HAP-1 (cell line): ENCODE measurements at regions not wholly inside any gene's neighbourhood (a gene's known extent, or its start where the extent isn't known, plus 50 kb on each side); places are given as distances from the start of the nearest gene placed in this dataset.
A peak's percentile ranks its signal among the peaks of the same experiment; 100 is the strongest.

Experiments used
- DNase-seq, 2 experiments: peaks; one replicate each; pipeline ENCODE4 v3.0.0-alpha.2; 2016 to 2020; ENCODE audit warnings: low spot score in 2 of 2
- H3K27me3 ChIP-seq: fragments of 250-450 bp; sonication (Bioruptor Pico); 2 replicates; pipeline ENCODE4 v1.5.1; 2020; ENCODE audit warnings: low read depth, mild to moderate bottlenecking, moderate library complexity
- H3K36me3 ChIP-seq: fragments of 250-450 bp; sonication (Bioruptor Pico); replicated peaks from 2 replicates; pipeline ENCODE4 v1.5.1; 2020; ENCODE audit warnings: mild to moderate bottlenecking
- H3K4me1 ChIP-seq: fragments of 250-450 bp; sonication (Bioruptor Pico); 2 replicates; pipeline ENCODE4 v1.5.1; 2020; ENCODE audit warnings: mild to moderate bottlenecking
- H3K4me3 ChIP-seq: fragments of 250-450 bp; sonication (Bioruptor Pico); 2 replicates; pipeline ENCODE4 v1.5.1; 2020; ENCODE audit warnings: mild to moderate bottlenecking, moderate library complexity
- H3K9me3 ChIP-seq: fragments of 250-450 bp; sonication (Bioruptor Pico); 2 replicates; pipeline ENCODE4 v1.5.1; 2020; ENCODE audit warnings: mild to moderate bottlenecking, moderate library complexity
- in situ Hi-C: fragments of 300-500 bp; cut with MboI; formaldehyde crosslinking; loops from 3 replicates; pipeline ENCODE4 v1.14.3; 2020; ENCODE audit warnings: low sequenced_read_pairs, inconsistent platforms, mixed read lengths

- Histone ChIP-seq H3K36me3 (no peaks in the 10 kb centered on the region), H3K27me3 (no peaks in the 10 kb centered on the region), H3K4me3 (no peak overlapping the region), H3K4me1 (no peaks in the 10 kb centered on the region), H3K9me3 (no peaks in the 10 kb centered on the region)
- in situ Hi-C loops: no loop called here
- DNase-seq: no peak
These were observed 123.2 kb downstream of the RMI1 start for GRCh38 chr9:84103651-84104377.

GRCh38 chr9:84107081-84107480 is 126.5 kb downstream of the RMI1 start:
- no peaks in the 10 kb centered on the region for H3K9me3 ChIP-seq

GRCh38 chr9:84107995-84108394 is 127.4 kb downstream of the RMI1 start:
- no peaks in the 10 kb centered on the region for H3K36me3 ChIP-seq
- H3K27me3 ChIP-seq: no peaks in the 10 kb centered on the region
- H3K9me3 ChIP-seq: no peaks in the 10 kb centered on the region
- in situ Hi-C loops: no loop called here
- no peak overlapping the region for H3K4me3 ChIP-seq
- no peak for DNase-seq
- no peaks in the 10 kb centered on the region for H3K4me1 ChIP-seq

More at GRCh38 chr9:84107081-84107480, 126.5 kb downstream of the RMI1 start:
- in situ Hi-C loops: no loop called here
- Histone ChIP-seq H3K36me3 (no peaks in the 10 kb centered on the region), H3K4me3 (no peak overlapping the region), H3K27me3 (no peaks in the 10 kb centered on the region), H3K4me1 (no peaks in the 10 kb centered on the region)
- DNase-seq: no peak

- H3K9me3 ChIP-seq: 0 out of 2 replicates have a peak, but pooled peaks cover 2% of the 10 kb centered on the region
- no peaks in the 10 kb centered on the region for H3K36me3 ChIP-seq
- H3K4me3 ChIP-seq: no peak overlapping the region
- no peak for DNase-seq
- peaks cover 3% of the 10 kb centered on the region; the same call in 1 of the 2 replicates for H3K27me3 ChIP-seq
- in situ Hi-C loops: no loop called here
- H3K4me1 ChIP-seq: no peaks in the 10 kb centered on the region
These were observed 131.1 kb downstream of the RMI1 start for GRCh38 chr9:84111726-84112125.

GRCh38 chr9:84121991-84122523 is 141.5 kb downstream of the RMI1 start:
- Histone ChIP-seq H3K4me3 (no peak overlapping the region), H3K9me3 (no peaks in the 10 kb centered on the region), H3K36me3 (no peaks in the 10 kb centered on the region), H3K4me1 (peaks cover 25% of the 10 kb centered on the region), H3K27me3 (no peaks in the 10 kb centered on the region)
- in situ Hi-C loops: no loop called here
- peak; percentile 67 to 96 for DNase-seq

- in situ Hi-C loops: no loop called here
These were observed 142.0 kb downstream of the RMI1 start for GRCh38 chr9:84122572-84122971.

GRCh38 chr9:84123648-84124406 is 143.2 kb downstream of the RMI1 start:
- Histone ChIP-seq H3K4me3 (no peak overlapping the region), H3K9me3 (no peaks in the 10 kb centered on the region), H3K36me3 (no peaks in the 10 kb centered on the region), H3K4me1 (peaks cover 25% of the 10 kb centered on the region), H3K27me3 (no peaks in the 10 kb centered on the region)
- in situ Hi-C loops: no loop called here
- DNase-seq: no peak

More at GRCh38 chr9:84122572-84122971, 142.0 kb downstream of the RMI1 start:
- no peak for DNase-seq
- Histone ChIP-seq H3K9me3 (no peaks in the 10 kb centered on the region), H3K4me3 (no peak overlapping the region), H3K27me3 (no peaks in the 10 kb centered on the region), H3K36me3 (no peaks in the 10 kb centered on the region), H3K4me1 (peaks cover 25% of the 10 kb centered on the region)

- in situ Hi-C loops: loop anchor here (25.0 kb wide), 1 partner anchor 112 kb away; no protein-coding TSS in a partner anchor
- no peaks in the 10 kb centered on the region for H3K27me3 ChIP-seq
- H3K36me3 ChIP-seq: no peaks in the 10 kb centered on the region
- H3K9me3 ChIP-seq: no peaks in the 10 kb centered on the region
- H3K4me3 ChIP-seq: no peak overlapping the region
- no peak for DNase-seq
- H3K4me1 ChIP-seq: peaks cover 25% of the 10 kb centered on the region
These were observed 144.4 kb downstream of the RMI1 start for GRCh38 chr9:84125046-84125445.

GRCh38 chr9:84129529-84129928 is 148.9 kb downstream of the RMI1 start:
- H3K4me1 ChIP-seq: peaks cover 7% of the 10 kb centered on the region
- no peaks in the 10 kb centered on the region for H3K27me3 ChIP-seq
- no peaks in the 10 kb centered on the region for H3K36me3 ChIP-seq
- no peaks in the 10 kb centered on the region for H3K9me3 ChIP-seq
- in situ Hi-C loops: loop anchor here (25.0 kb wide), 1 partner anchor 108 kb away; no protein-coding TSS in a partner anchor
- DNase-seq: no peak
- no peak overlapping the region for H3K4me3 ChIP-seq

GRCh38 chr9:84136119-84136868 is 155.7 kb downstream of the RMI1 start:
- in situ Hi-C loops: loop anchor here (25.0 kb wide), 1 partner anchor 101 kb away; no protein-coding TSS in a partner anchor
- H3K4me1 ChIP-seq: peaks cover 15% of the 10 kb centered on the region
- no peak for DNase-seq
- no peak overlapping the region for H3K4me3 ChIP-seq
- H3K9me3 ChIP-seq: no peaks in the 10 kb centered on the region
- no peaks in the 10 kb centered on the region for H3K27me3 ChIP-seq
- no peaks in the 10 kb centered on the region for H3K36me3 ChIP-seq

- H3K4me3 ChIP-seq: no peak overlapping the region
- no peaks in the 10 kb centered on the region for H3K27me3 ChIP-seq
- no peaks in the 10 kb centered on the region for H3K9me3 ChIP-seq
- H3K4me1 ChIP-seq: peaks cover 19% of the 10 kb centered on the region
- no peaks in the 10 kb centered on the region for H3K36me3 ChIP-seq
- in situ Hi-C loops: loop anchor here (25.0 kb wide), 1 partner anchor 99 kb away; no protein-coding TSS in a partner anchor
- no peak for DNase-seq
These were observed 157.4 kb downstream of the RMI1 start for GRCh38 chr9:84137968-84138367.

GRCh38 chr9:84138541-84138940 is 157.9 kb downstream of the RMI1 start:
- no peak overlapping the region for H3K4me3 ChIP-seq
- H3K4me1 ChIP-seq: peaks cover 19% of the 10 kb centered on the region
- no peak for DNase-seq
- H3K36me3 ChIP-seq: no peaks in the 10 kb centered on the region
- in situ Hi-C loops: loop anchor here (25.0 kb wide), 1 partner anchor 99 kb away; no protein-coding TSS in a partner anchor
- H3K27me3 ChIP-seq: no peaks in the 10 kb centered on the region
- H3K9me3 ChIP-seq: no peaks in the 10 kb centered on the region

GRCh38 chr9:84139296-84140070 is 158.9 kb downstream of the RMI1 start:
- Histone ChIP-seq H3K9me3 (no peaks in the 10 kb centered on the region), H3K4me1 (peaks cover 19% of the 10 kb centered on the region), H3K4me3 (no peak overlapping the region), H3K27me3 (no peaks in the 10 kb centered on the region), H3K36me3 (no peaks in the 10 kb centered on the region)
- in situ Hi-C loops: loop anchor here (25.0 kb wide), 1 partner anchor 98 kb away; no protein-coding TSS in a partner anchor
- peak; percentile 80 to 85 for DNase-seq
